ENCODE measurements at regions not wholly inside any gene's neighbourhood (a gene's known extent, or its start where the extent isn't known, plus 50 kb on each side); places are given as distances from the start of the nearest gene placed in this dataset.

DNA sequence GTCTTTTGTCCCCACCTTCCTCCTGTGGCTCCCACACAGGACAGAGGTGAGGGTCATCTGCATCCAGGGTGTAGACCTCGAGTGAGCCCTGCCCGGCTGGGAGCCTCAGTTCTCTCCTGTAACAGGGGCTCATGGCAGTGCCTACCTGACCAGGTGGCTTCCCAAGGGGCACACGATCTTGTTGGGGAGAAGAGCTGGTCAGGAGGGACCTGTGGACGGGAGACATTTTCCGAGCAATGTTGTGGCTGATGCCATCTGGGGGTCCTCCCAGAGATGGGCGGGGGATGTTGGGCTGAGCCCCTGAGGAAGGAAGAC, 51.9 kb downstream of the CEBPB start:
- Histone ChIP-seq H3K9me3 (ENCODE audit: severe bottlenecking) (no peaks in the 10 kb centered on the region), H3K4me3 (ENCODE audit: low read depth, low read length) (no peak overlapping the region), H3K36me3 (no peaks in the 10 kb centered on the region), H3K27ac (no peak overlapping the region), H3K27me3 (ENCODE audit: insufficient read depth, low read depth, severe bottlenecking) (no peaks in the 10 kb centered on the region)
- TF ChIP-seq, protein P1, sequence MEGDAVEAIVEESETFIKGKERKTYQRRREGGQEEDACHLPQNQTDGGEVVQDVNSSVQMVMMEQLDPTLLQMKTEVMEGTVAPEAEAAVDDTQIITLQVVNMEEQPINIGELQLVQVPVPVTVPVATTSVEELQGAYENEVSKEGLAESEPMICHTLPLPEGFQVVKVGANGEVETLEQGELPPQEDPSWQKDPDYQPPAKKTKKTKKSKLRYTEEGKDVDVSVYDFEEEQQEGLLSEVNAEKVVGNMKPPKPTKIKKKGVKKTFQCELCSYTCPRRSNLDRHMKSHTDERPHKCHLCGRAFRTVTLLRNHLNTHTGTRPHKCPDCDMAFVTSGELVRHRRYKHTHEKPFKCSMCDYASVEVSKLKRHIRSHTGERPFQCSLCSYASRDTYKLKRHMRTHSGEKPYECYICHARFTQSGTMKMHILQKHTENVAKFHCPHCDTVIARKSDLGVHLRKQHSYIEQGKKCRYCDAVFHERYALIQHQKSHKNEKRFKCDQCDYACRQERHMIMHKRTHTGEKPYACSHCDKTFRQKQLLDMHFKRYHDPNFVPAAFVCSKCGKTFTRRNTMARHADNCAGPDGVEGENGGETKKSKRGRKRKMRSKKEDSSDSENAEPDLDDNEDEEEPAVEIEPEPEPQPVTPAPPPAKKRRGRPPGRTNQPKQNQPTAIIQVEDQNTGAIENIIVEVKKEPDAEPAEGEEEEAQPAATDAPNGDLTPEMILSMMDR (IDR thresholded peaks at IDR 0.05; ENCODE audit: low read depth, low read length) = no peak
- no peak for DNase-seq

DNA sequence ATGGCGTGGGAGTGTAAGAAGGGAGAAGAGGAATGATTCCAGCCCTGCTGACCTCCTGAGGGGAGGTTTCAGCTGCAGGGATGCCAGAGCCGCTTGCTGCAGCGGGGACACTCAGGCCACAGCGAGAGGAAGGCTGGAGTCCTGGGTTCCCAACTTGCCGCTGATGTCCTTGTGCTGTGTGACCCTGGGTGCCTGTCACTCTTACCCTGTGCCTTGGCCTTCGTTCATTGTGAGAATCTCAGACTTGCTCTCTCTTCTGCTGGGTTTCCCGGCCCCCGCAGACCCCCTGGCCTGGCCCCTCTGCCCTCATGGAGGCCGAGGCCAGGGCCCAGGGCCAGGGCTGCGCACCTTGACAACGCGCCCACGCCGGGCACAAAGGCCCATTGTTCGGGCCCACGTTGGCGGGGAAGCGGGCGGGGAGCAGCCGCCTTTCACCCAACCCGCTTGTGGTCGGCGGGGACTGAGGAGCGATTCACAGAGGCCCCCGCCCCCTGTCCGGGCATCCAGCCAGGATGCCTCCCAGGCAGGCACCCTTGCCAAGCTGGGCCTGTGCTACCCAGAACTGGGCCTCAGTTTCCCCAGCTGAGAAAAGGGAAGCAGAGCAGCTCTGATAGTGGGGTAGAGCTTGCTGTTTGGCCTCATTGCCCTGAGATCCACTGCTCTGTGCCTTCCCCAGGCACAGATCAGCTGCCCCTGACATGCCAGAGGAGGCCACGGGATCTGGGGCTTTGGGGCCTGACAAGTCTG, 52.4 kb downstream of the CEBPB start:
- TF ChIP-seq, protein P1 (IDR thresholded peaks at IDR 0.05; ENCODE audit: low read depth, low read length) = no peak
- no peak for DNase-seq
- Histone ChIP-seq H3K27ac (no peak overlapping the region), H3K36me3 (no peaks in the 10 kb centered on the region), H3K27me3 (ENCODE audit: insufficient read depth, low read depth, severe bottlenecking) (no peaks in the 10 kb centered on the region), H3K4me3 (ENCODE audit: low read depth, low read length) (no peak overlapping the region), H3K9me3 (ENCODE audit: severe bottlenecking) (no peaks in the 10 kb centered on the region)

DNA sequence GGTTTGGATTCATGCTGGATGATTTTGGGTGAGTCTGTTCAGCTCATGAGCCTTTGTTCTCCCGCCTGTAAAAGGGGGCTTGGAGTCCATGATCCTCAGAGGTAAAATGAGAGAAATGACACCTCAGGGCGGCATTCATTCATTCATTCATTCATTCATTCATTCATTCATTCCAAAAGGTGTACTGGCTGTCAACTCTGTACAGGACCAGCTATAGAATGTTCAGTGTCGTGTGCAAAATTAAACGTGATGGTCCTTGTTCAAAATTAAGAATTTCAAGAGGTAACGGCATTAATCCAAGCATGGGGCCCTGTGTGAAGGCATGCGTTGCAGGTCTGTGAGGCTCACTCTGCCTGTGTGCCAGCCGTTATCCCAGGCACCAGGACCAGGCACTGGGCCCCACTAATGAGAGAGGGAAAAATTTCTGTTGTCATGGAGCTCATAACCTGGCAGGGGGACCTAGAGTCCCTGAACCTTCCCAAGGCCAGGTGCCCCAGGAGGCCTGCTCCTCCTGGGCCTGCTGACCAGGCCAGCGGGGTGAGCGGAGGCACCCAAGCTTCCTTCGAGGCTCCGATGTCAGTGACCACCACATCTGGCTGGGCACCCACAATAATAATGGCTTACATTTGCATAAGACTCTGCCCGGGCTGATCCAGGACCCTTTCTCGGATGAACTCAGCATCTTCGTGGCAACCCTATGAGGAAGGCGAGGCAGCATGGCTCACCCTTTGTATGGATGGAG, 53.2 kb downstream of the CEBPB start:
- DNase-seq = no peak
- no peak overlapping the region for H3K27ac ChIP-seq

DNA sequence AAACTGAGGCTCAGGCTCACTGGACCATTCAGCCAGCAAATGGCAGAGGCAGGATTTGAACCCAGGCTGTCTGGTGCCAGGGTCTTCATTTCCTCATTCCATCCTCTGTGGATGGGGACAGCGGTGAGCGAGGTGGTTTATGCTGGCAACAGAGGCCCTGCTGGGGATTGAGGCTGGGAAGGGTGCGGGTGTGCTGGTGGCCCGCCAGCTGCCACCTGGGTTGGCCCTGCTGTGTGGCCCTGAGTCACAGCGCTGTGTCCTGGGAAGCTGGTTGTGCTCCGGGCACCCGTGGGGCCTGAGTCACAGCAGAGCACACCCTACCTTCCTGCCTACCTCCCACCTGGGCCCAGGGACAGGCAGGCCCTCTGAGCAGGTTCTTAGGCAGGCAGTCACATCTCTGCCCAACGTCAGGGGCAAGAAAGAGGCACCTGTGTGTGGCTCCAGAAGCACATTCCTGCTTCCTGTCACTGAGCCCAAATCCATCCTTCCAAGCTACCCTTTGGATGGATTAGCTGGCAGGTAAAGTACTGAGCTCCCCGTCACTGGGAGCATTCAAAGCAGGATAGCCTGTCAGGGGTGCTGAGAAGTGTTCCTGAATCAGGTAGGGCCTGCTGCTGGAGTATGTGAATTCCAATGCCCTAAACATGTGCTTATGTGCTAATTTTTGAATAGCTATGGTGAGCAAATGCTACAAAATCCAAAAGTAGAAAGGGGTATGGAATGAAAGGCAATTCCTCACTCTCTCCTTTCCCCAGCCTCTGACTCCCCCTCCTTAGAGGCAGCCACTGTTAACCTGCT, 53.9 kb downstream of the CEBPB start:
- H3K27ac ChIP-seq = no peak overlapping the region
- TF ChIP-seq, protein P1 (IDR thresholded peaks at IDR 0.05; ENCODE audit: low read depth, low read length) = no peak
- H3K9me3 ChIP-seq (ENCODE audit: severe bottlenecking) = no peaks in the 10 kb centered on the region
- no peak overlapping the region for H3K4me3 ChIP-seq (ENCODE audit: low read depth, low read length)
- H3K36me3 ChIP-seq = no peaks in the 10 kb centered on the region
- DNase-seq = no peak
- no peaks in the 10 kb centered on the region for H3K27me3 ChIP-seq (ENCODE audit: insufficient read depth, low read depth, severe bottlenecking)

More for the DNA sequence above, 53.2 kb downstream of the CEBPB start:
- no peaks in the 10 kb centered on the region for H3K27me3 ChIP-seq (ENCODE audit: insufficient read depth, low read depth, severe bottlenecking)
- H3K36me3 ChIP-seq = no peaks in the 10 kb centered on the region
- TF ChIP-seq, protein P1 (IDR thresholded peaks at IDR 0.05; ENCODE audit: low read depth, low read length) = no peak
- no peaks in the 10 kb centered on the region for H3K9me3 ChIP-seq (ENCODE audit: severe bottlenecking)
- H3K4me3 ChIP-seq (ENCODE audit: low read depth, low read length) = no peak overlapping the region

DNA sequence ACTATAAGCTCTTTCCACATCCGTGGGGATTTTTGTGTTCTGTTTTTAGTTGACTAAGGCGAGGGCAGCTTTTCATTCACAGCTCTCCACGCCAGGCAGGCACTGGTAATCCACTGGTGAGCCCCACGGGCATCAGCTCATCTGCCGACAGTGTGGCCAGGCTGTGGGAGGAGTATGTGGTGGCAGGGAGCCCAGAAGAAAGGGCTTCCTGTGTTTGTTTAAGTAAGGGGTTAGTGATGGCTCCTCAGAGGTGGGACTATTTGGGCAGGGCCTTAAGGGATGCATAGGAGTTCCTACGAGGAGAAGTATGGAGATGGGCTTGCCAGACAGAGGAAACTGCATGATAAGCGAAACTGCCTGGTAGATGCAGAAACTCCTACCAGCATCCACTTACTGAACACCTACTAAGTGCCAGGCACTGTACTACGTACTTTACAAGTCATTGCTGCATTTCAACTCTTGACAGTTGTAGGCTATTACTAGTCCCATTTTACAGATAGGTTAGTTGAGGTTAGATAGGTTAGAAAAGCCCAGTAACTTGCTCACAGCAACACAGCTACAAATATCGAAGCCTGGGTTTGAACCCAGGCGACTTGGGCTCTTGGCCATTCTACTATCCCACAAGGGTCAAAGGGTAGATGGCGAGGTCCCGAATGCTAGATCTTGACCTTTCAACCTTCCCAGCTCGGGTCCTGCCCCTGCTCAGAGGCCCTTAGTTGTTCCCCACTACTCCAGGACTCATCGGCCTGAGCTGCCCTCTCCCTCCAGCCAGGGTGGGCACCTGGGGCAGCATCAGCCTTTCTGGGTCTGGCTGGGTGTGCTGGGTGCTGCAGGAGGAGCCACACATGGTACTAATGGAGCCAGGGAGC, 55.1 kb downstream of the CEBPB start:
- Histone ChIP-seq H3K9me3 (ENCODE audit: severe bottlenecking) (no peaks in the 10 kb centered on the region), H3K27me3 (ENCODE audit: insufficient read depth, low read depth, severe bottlenecking) (no peaks in the 10 kb centered on the region), H3K36me3 (no peaks in the 10 kb centered on the region), H3K27ac (no peak overlapping the region), H3K4me3 (ENCODE audit: low read depth, low read length) (no peak overlapping the region)
- TF ChIP-seq, protein P1 (IDR thresholded peaks at IDR 0.05; ENCODE audit: low read depth, low read length) = no peak
- DNase-seq = no peak
